Kidney epithelial cell (primary cell): ENCODE measurements at regions not wholly inside any gene's neighbourhood (a gene's known extent, or its start where the extent isn't known, plus 50 kb on each side); places are given as distances from the start of the nearest gene placed in this dataset.

Experiments used
- DNase-seq: peaks from one replicate; pipeline ENCODE4 v3.0.0-alpha.2; 2010; ENCODE audit warnings: low read depth
- H3K27me3 ChIP-seq: 2 replicates; pipeline ENCODE4 v1.6.0; 2011; ENCODE audit warnings: low read length; ENCODE audit not compliant: control insufficient read depth, insufficient read depth
- H3K36me3 ChIP-seq: 2 replicates; pipeline ENCODE4 v1.5.1; 2011; ENCODE audit warnings: low read length; ENCODE audit not compliant: control insufficient read depth, insufficient read depth
- H3K4me3 ChIP-seq: 2 replicates; pipeline ENCODE4 v1.5.1; 2011; ENCODE audit warnings: low read depth, mild to moderate bottlenecking, control low read depth, low read length
- TF ChIP-seq, protein P1 (sequence below): IDR thresholded peaks from 2 replicates; pipeline ENCODE4 v1.5.1; 2011; ENCODE audit warnings: mild to moderate bottlenecking, moderate library complexity, low read length, control low read depth, inconsistent platforms; ENCODE audit not compliant: insufficient read depth, poor library complexity, severe bottlenecking

DNA sequence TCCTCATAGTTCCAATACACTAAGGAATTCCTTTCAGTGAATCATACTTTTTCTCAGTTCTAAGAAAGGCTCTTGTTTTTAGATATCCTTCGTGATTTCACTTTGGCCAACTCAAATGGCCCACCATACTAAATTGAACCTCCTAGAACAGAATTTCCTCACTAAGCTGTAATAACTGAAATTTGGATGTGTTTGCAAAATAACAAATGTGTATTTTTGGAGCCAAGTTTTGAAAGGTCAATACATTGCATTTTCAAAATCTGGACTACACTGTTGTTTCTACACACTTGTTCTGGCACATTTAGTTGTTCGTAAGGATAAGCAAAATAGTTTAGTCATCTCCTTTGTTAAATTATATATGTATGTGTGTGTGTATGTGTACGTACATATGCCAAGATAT, 439.0 kb upstream of the STXBP6 start:
- no peak for DNase-seq
- TF ChIP-seq, protein P1, sequence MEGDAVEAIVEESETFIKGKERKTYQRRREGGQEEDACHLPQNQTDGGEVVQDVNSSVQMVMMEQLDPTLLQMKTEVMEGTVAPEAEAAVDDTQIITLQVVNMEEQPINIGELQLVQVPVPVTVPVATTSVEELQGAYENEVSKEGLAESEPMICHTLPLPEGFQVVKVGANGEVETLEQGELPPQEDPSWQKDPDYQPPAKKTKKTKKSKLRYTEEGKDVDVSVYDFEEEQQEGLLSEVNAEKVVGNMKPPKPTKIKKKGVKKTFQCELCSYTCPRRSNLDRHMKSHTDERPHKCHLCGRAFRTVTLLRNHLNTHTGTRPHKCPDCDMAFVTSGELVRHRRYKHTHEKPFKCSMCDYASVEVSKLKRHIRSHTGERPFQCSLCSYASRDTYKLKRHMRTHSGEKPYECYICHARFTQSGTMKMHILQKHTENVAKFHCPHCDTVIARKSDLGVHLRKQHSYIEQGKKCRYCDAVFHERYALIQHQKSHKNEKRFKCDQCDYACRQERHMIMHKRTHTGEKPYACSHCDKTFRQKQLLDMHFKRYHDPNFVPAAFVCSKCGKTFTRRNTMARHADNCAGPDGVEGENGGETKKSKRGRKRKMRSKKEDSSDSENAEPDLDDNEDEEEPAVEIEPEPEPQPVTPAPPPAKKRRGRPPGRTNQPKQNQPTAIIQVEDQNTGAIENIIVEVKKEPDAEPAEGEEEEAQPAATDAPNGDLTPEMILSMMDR = no peak
- no peaks in the 10 kb centered on the region for H3K36me3 ChIP-seq
- no peak overlapping the region for H3K4me3 ChIP-seq
- H3K27me3 ChIP-seq = no peaks in the 10 kb centered on the region

DNA sequence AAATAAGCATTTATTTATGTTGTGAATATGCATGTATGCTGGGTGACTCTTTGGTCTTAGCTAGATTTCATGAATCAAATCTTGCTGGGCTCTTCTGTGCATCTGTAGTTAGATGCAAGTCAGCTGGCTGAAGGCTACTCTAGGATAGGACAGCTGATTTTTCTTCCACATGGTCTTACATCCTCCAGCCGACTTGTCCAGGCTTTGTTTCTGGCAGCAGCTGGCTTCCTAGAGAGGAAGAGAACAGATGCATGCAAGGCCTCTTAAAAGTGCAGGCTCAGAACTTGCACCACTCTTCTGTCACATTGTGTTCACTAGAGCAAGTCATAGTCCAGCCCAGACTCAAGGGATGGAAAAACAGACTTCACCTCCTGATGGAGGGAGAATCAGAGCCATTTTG, 435.4 kb upstream of the STXBP6 start:
- no peaks in the 10 kb centered on the region for H3K27me3 ChIP-seq
- H3K36me3 ChIP-seq = no peaks in the 10 kb centered on the region
- TF ChIP-seq, protein P1 = no peak
- no peak overlapping the region for H3K4me3 ChIP-seq
- DNase-seq = no peak

DNA sequence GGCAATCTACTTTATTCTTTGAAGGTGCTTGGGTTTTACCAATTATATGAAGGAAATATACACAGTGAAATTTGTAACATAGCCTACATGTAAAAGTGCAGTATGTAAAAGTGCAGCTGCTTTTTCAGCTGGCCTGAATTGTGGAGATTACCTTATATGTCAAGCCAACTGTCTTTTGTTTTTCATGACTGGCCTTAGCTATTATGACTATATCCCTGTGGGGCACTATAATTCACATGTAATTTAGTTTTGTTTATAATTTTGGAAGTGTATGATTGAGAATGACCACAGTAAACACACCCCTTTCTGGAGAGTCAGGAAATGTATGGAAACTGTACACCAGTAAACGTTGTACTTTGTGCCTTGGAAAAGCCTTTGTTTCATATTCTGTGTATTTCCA, 435.0 kb upstream of the STXBP6 start:
- Histone ChIP-seq H3K4me3 (no peak overlapping the region), H3K27me3 (no peaks in the 10 kb centered on the region), H3K36me3 (no peaks in the 10 kb centered on the region)
- no peak for DNase-seq
- TF ChIP-seq, protein P1 = no peak

DNA sequence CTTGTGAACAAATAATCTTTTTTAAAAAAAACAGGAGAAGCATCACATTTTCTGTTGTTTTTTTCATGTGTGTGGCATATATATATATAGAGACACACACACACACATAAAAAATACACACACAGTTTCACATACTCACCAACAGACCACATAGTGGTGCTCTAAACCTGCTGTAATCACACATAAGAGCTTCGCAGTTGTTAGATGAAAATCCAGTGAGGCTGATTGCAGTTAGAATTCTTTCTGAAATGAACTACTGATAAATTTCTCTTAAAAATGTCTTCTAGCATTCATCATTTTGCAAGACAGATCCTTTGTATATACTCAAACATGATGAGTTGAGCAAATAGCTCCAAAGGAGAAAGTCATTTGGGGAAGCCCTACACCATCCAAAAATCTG, 434.3 kb upstream of the STXBP6 start:
- TF ChIP-seq, protein P1 = no peak
- no peak for DNase-seq
- H3K27me3 ChIP-seq = no peaks in the 10 kb centered on the region
- no peaks in the 10 kb centered on the region for H3K36me3 ChIP-seq
- no peak overlapping the region for H3K4me3 ChIP-seq

DNA sequence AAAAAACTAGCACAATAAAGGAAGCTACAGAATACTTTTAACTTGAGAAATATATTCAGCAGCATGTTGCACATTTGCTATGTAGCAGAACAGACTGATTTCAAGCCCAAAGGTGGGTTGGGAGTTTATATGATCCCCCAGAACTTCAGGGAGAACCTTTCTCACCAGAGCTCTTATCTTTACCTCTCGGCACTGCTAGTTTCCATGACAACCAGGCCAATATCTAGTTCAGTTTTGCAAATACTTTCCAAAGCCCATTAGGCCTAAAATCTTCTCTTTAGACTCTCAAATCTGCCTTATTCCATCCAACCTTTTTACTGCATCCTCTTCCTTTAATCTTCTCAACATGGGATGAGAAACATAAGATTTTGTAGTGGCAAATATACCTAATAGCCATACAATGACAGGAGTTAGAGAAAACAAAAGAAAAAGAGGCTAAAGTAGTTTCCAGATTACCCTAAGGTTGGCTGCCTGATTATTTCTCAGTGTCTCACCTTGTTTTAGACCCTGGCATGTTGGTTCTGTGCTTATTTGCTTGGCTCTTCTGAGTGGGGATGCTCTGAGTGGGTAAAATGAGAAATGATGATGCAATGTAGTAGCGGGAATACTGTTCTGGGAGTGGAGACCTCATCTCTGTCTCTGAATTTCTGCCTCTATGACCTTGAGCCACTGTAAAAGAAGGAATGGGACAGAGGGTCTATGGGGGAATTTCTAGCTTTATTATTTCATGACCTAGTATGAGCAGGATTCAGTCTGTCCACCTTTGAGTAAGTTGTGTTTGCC, 427.6 kb upstream of the STXBP6 start:
- no peaks in the 10 kb centered on the region for H3K27me3 ChIP-seq
- DNase-seq = no peak
- TF ChIP-seq, protein P1 = no peak
- no peak overlapping the region for H3K4me3 ChIP-seq
- no peaks in the 10 kb centered on the region for H3K36me3 ChIP-seq

DNA sequence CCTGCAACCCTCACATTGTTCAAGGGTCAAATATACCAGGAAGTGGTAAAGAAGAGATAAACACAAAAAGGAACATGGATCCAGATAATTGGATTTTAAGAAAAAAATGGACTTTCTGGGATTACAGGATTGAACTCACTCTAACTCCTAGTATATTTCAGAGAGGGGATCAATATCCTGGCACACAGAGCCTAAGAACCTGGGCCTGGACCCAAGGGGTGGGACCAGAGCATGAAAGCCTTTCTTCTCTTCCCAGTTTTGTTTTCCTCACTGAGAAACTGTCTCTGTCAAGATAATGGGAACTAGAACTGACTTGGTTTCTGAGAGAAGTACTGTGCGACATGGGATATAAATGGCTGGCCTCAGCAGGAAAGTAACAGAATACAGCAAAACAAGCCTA, 422.8 kb upstream of the STXBP6 start:
- TF ChIP-seq, protein P1 = no peak

More for the DNA sequence above, 422.8 kb upstream of the STXBP6 start:
- Histone ChIP-seq H3K36me3 (no peaks in the 10 kb centered on the region), H3K4me3 (no peak overlapping the region), H3K27me3 (no peaks in the 10 kb centered on the region)
- no peak for DNase-seq
